ENCODE measurements at regions not wholly inside any gene's neighbourhood (a gene's known extent, or its start where the extent isn't known, plus 50 kb on each side); places are given as distances from the start of the nearest gene placed in this dataset.
"Not testable (repeated sequence)": the region's sequence is repeated elsewhere in the genome, so short reads cannot be mapped to it uniquely, and the experiment has no call there.

GRCh38 chr10:45152726-45153125 lies 152.0 kb downstream of the ZNF22 start:
- Histone ChIP-seq H3K27ac (no peak overlapping the region), H3K27me3 (no peaks in the 10 kb centered on the region), H3K4me1 (no peaks in the 10 kb centered on the region), H3K4me3 (no peak overlapping the region), H3K9me3 (no peaks in the 10 kb centered on the region), H3K36me3 (no peaks in the 10 kb centered on the region)
- intact Hi-C loops (cut with DNase I): no loop called here
- DNase-seq (ENCODE audit: extremely low spot score in 2 of 2): no peak
- TF ChIP-seq, protein P1, sequence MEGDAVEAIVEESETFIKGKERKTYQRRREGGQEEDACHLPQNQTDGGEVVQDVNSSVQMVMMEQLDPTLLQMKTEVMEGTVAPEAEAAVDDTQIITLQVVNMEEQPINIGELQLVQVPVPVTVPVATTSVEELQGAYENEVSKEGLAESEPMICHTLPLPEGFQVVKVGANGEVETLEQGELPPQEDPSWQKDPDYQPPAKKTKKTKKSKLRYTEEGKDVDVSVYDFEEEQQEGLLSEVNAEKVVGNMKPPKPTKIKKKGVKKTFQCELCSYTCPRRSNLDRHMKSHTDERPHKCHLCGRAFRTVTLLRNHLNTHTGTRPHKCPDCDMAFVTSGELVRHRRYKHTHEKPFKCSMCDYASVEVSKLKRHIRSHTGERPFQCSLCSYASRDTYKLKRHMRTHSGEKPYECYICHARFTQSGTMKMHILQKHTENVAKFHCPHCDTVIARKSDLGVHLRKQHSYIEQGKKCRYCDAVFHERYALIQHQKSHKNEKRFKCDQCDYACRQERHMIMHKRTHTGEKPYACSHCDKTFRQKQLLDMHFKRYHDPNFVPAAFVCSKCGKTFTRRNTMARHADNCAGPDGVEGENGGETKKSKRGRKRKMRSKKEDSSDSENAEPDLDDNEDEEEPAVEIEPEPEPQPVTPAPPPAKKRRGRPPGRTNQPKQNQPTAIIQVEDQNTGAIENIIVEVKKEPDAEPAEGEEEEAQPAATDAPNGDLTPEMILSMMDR (IDR thresholded peaks at IDR 0.05): no peak
- TF ChIP-seq POLR2A (IDR thresholded peaks at IDR 0.05) (no peak), POLR2AphosphoS5 (IDR thresholded peaks at IDR 0.05; ENCODE audit: insufficient read depth in 1 of 2, low read depth in 1 of 2) (no peak)

GRCh38 chr10:45154502-45154901 lies 153.8 kb downstream of the ZNF22 start:
- TF ChIP-seq POLR2A (IDR thresholded peaks at IDR 0.05): no peak
- no peak for TF ChIP-seq POLR2AphosphoS5 (IDR thresholded peaks at IDR 0.05; ENCODE audit: insufficient read depth in 1 of 2, low read depth in 1 of 2)
- TF ChIP-seq, protein P1 (IDR thresholded peaks at IDR 0.05): no peak
- Histone ChIP-seq H3K36me3 (no peaks in the 10 kb centered on the region), H3K27ac (no peak overlapping the region), H3K9me3 (no peaks in the 10 kb centered on the region), H3K4me3 (no peak overlapping the region), H3K27me3 (no peaks in the 10 kb centered on the region), H3K4me1 (no peaks in the 10 kb centered on the region)
- no peak for DNase-seq (ENCODE audit: extremely low spot score in 2 of 2)
- intact Hi-C loops (cut with DNase I): no loop called here

DNA sequence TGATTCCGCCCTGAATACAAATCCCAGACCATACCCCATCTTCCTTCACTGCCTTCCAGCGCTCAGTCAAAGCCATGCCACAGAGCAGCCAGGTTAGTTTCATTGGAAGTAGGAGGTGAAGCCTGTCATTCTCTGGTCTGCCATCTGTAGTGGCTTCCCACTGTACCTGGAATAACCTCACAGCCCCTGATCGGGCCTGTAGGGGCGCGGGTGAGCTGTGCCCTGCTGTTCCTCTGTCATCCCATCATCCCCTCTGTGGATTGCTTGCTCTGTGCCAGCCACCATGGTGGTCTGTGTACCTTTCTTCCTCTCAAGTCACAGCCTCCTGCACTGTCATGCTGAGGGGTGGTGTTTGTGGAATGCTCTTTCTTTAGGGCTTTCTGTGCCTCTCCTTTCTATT lies 155.1 kb downstream of the ZNF22 start:
- Histone ChIP-seq H3K27ac (no peak overlapping the region), H3K27me3 (no peaks in the 10 kb centered on the region), H3K4me3 (no peak overlapping the region), H3K4me1 (no peaks in the 10 kb centered on the region), H3K36me3 (no peaks in the 10 kb centered on the region), H3K9me3 (no peaks in the 10 kb centered on the region)
- intact Hi-C loops (cut with DNase I): no loop called here
- no peak for DNase-seq (ENCODE audit: extremely low spot score in 2 of 2)
- TF ChIP-seq POLR2AphosphoS5 (IDR thresholded peaks at IDR 0.05; ENCODE audit: insufficient read depth in 1 of 2, low read depth in 1 of 2): no peak
- TF ChIP-seq POLR2A (IDR thresholded peaks at IDR 0.05): no peak
- TF ChIP-seq, protein P1 (IDR thresholded peaks at IDR 0.05): no peak

DNA sequence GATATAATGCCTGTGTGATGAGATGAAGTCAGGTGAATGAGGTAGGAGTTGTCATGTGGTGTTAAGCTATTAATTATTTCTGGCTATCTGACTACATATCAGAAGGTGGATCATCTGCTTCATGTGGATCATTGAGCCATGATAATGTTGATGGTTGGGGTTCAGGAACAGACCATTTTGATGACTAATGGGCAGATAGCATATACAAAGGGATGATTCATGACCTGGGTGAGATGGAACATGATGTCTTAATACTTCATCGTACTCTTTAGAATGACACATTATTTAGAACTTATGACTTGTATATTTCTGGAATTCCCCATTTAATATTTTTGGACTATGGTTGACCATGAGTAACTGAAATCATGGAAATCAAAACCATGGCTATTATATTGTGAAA lies 155.1 kb downstream of the OR13A1 start:
- TF ChIP-seq, protein P1 (IDR thresholded peaks at IDR 0.05): no peak
- TF ChIP-seq POLR2AphosphoS5 (IDR thresholded peaks at IDR 0.05; ENCODE audit: insufficient read depth in 1 of 2, low read depth in 1 of 2) (no peak), POLR2A (IDR thresholded peaks at IDR 0.05) (no peak)
- H3K36me3 ChIP-seq: no peaks in the 10 kb centered on the region
- H3K27ac ChIP-seq: no peak overlapping the region
- intact Hi-C loops (cut with DNase I): no loop called here
- H3K27me3 ChIP-seq: no peaks in the 10 kb centered on the region
- H3K9me3 ChIP-seq: no peaks in the 10 kb centered on the region
- DNase-seq (ENCODE audit: extremely low spot score in 2 of 2): no peak
- H3K4me1 ChIP-seq: no peaks in the 10 kb centered on the region
- H3K4me3 ChIP-seq: no peak overlapping the region

GRCh38 chr10:45163315-45163975 lies 152.0 kb downstream of the OR13A1 start:
- intact Hi-C loops (cut with DNase I): no loop called here
- no peaks in the 10 kb centered on the region for H3K27me3 ChIP-seq
- no peak overlapping the region for H3K27ac ChIP-seq
- no peaks in the 10 kb centered on the region for H3K36me3 ChIP-seq
- no peak for DNase-seq (ENCODE audit: extremely low spot score in 2 of 2)
- TF ChIP-seq POLR2AphosphoS5 (IDR thresholded peaks at IDR 0.05; ENCODE audit: insufficient read depth in 1 of 2, low read depth in 1 of 2) (no peak), POLR2A (IDR thresholded peaks at IDR 0.05) (no peak)
- TF ChIP-seq, protein P1 (IDR thresholded peaks at IDR 0.05): no peak
- H3K4me3 ChIP-seq: no peak overlapping the region
- no peaks in the 10 kb centered on the region for H3K4me1 ChIP-seq
- H3K9me3 ChIP-seq: no peaks in the 10 kb centered on the region

DNA sequence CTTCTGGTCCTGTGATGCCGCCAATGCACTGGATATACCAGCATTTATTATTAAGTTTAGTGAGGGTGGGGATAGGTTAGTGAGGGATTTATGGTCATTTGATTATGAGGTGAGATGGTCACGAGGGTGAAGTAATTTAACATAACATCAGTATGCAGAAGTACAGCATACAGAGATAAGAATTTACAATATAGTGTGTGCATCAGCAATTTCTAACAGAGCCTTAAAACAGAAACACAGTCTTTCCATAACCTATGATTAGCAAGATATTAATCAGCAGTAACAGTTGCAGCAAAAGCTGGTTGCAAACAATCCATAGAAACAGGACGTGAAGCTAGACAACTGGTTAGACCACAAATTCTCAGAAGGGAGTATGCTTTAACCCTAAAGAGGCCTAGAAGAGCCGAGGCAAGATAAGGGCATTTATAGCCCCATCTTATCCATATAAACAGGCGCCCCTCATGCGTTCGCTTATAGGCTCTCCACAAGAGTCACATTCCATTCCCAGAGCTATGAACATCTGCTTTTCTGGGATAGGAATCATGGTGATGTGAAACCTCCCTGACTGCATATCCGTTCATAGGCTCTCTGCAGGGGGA lies 139.8 kb downstream of the OR13A1 start:
- H3K27ac ChIP-seq; DNase-seq (ENCODE audit: extremely low spot score in 2 of 2); H3K4me3 ChIP-seq; H3K27me3 ChIP-seq; intact Hi-C loops (cut with DNase I); H3K36me3 ChIP-seq; H3K4me1 ChIP-seq; H3K9me3 ChIP-seq: not testable (repeated sequence)

Measured in vagina (tissue), 2 donors.